ENCODE measurements at regions not wholly inside any gene's neighbourhood (a gene's known extent, or its start where the extent isn't known, plus 50 kb on each side); places are given as distances from the start of the nearest gene placed in this dataset.

DNA sequence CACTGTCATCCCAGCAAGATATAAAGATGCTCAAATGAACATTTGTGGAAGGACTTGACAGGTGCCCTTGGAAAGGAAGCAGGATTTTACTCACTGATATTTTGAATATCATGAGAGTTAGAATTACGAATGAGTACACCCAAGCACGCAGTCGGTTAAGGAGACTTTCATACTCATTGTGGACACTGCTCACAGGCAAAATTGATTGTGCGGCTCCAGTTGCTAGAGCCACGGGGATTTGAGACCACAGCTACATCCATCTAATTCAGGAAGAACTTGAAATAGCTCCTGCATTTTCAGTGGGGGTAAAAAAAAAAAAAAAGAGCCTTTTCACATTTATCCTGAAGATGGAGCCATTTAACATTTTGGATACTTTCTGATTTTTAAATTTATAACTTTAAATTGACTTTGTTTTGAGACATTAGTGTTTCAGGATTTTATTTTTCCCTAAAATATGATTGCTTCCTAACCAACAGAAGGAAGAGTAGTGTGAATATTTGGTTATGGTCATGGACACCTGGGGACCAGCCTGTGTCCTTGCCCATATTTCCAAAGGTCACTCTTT lies 1080.1 kb upstream of the EEF2KMT start:
- DNase-seq: no peak

DNA sequence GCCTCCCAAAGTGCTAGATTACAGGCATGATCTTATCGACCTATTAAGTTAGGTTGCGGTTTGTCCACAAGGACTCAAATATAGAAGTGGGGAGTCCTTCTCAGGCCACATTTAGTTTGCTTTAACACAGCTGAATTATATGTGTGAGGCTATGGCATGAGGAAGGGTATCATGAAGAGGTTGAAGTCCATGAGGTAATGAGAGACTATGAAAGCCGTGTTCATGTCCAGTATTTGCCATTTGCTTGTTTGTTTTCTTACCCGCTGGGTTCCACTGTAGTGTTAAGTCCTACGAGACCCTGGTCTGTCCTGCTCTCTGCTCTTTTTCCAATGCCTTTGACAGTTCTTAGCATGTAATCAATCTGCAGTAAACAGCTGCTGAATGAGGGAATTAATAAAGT lies 1072.4 kb upstream of the EEF2KMT start:
- DNase-seq: no peak

GRCh38 chr16:6165330-6165979 lies 1067.9 kb upstream of the EEF2KMT start:
- no peak for DNase-seq

DNA sequence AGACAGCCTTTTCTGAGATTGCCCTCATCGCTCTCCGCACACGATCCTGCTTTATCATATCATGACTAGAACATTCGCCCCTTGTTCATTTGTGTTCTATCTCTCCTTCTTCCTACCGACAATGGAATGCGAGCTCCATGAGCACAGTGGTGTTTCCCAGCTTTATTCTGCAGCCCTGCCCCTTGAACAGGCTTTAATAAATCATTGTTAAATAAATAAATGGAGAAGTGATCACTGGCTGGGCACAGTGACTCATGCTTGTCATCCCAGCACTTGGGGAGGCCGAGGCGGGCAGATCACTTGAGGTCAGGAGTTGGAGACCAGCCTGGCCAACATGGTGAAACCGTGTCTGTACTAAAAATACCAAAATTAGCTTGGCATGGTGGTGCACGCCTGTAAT lies 1063.3 kb upstream of the EEF2KMT start:
- DNase-seq: no peak

DNA sequence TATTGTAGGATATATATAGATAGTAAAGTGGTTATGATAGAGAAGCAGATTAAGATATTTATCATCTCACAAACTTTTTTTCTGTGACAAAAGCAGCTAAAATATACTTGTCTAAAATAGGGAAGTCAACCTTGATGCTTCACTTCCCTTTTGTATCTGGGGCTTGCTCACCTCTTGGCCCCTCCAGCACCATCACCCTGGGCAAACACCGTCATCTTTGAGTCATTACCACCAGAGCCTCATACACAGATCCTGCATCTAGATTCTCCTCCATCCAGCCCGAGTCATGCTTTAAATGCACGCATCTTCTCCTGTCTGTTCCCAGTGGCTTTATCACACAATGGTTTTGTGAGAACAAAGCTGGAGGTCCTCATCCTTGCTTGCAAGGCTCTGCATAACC lies 1062.7 kb upstream of the EEF2KMT start:
- no peak for DNase-seq

DNA sequence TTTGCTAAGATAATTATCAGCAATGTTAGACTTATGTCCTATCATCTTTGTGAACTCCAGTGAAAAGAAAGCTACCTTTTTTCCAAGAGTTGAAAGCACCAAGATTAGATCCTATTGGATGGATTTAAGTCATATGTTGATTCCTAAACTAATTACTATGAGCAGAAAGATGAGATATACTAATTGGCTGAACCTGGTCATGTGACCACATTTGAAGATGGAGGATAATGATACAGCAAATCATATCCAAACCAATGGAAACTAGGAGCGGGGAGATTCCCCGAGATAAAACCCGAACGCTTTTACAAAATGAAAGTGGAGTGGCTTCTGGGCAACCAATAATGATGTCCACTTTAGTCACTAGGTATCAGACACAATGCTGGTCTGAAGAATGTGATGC lies 1060.2 kb upstream of the EEF2KMT start:
- DNase-seq: no peak

DNA sequence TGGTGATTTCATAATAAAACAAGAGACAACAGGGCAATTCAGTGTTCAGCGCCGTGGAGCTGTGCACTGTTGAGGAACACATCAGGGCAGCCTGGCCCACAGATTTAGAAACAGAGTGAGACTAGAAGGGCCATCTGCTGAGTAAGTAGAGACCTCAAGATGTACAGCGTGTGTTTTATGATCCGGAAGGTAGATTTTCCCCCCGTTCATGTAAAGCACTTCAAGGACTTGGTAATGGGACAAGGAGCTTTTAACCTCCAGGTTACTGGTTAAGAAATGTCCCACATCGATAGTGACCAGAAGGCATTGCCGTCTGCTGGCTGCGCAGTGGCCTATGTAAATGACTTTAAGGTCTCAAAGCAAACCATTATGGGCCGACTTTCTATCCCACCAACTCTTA lies 1057.7 kb upstream of the EEF2KMT start:
- DNase-seq: no peak

DNA sequence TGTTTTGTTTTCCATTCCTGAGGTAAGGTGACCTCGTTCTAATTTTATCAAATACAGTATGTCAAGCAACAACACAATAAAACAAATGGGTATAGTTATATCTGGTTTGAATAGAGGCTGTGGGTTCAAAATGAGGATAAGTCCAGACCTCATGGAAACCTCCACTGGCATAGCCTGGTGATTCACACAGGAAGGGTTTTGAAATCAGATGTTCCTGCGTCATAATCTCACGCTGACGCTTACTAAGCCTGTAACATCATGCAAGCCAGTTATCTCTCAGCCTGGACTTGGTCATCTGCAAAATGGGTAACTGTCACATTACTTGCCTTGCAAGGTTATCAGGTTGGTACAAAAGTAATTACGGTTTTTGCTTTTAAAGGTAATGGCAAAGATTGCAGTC lies 1056.3 kb upstream of the EEF2KMT start:
- DNase-seq: no peak

- DNase-seq: no peak
Measured at GRCh38 chr16:6149031-6149430, 1051.4 kb upstream of the EEF2KMT start.

- DNase-seq: no peak
Measured at GRCh38 chr16:6148361-6148760, 1050.8 kb upstream of the EEF2KMT start.

DNA sequence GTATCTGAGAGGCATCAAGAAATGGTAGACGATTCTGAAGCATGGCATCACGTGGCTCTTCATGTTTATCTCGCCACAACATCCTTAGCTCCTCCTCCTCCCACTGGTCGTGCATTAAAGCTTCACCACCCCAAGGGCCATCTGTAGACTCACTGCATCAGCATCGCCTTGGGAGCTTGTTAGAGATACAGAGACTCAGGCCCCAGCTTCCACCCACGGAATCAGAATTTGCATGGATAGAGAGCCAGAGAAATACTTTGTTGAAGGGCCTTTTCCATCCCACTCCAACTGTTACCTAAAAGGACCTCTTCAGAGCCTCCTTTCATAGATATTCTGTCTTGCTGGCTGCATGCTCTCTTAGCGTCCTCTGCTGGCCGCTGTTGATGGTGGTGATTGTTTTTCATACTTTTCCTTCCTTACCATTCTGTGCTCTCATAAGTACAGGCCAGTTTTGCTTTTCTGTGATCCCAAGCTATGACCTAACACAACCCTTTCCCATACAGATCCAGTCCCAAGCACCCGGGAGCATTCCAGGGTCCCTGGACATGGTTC lies 1049.4 kb upstream of the EEF2KMT start:
- DNase-seq: no peak

GRCh38 chr16:6146356-6146755 lies 1048.8 kb upstream of the EEF2KMT start:
- DNase-seq: no peak

GRCh38 chr16:6144463-6144862 lies 1046.9 kb upstream of the EEF2KMT start:
- DNase-seq: no peak

GRCh38 chr16:6143020-6143419 lies 1045.4 kb upstream of the EEF2KMT start:
- DNase-seq: no peak

DNA sequence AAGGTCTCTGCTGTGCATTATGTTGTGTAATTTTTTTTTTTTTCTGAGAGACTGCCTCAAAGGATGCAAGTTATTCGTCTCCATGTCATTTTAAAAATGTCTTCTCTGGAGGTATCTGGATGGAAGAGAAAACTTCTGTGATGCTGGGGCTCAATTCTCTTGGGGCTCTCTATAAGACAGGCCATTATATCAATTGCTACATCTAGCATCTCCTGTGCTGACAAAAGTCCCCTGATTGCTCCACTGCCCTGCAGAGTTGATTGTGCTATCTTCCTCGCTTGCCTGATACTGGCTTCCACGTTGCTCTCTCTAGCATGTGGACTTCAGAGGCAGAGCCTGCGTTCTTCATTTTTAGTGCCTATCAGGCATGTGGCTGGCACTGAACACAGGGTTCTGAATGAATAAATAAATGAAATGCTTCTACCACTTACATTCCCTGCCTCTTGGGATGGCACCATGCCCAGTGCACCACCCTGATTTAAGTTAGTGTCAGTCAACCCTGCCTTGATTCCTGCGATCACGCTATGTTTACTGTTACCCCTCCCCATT lies 1035.5 kb upstream of the EEF2KMT start:
- no peak for DNase-seq

- no peak for DNase-seq
Measured at GRCh38 chr16:6132121-6132520, 1034.5 kb upstream of the EEF2KMT start.

GRCh38 chr16:6131526-6132050 lies 1034.0 kb upstream of the EEF2KMT start:
- no peak for DNase-seq

DNA sequence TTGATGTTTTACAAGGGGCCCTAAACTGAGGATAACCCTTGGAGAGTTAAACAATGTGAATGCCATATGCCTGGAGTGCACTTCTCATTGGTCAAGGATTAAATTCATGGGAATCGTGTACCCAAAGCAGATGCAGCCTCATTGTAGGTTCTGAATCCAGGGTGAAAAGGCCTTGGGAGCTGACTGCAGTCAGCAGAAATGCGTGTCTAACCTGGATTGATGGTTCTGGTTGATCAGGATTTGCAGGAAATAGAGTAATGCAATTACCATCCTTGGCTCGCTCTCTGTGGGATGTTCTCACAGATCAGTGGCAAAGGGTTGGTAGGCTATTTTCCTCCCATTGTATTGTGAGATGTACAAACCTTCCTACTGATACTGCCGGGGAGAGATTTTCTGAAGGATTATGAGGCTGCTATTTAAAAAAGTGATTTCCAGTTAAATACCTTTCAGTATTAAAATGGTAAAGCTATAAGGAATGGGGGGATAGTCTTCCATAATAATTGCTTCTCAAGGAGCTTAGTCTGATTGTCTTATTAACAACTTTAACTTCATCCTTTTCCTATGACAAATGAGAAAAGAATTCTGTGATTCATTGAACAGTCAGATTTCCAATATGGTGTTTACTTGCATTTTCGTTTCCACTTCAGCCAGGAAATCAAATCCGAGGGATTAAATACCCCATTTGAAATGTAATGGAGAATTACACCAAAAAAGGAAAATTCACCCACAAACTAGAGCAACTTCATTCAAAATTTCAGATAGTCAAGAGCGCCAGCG lies 1028.1 kb upstream of the EEF2KMT start:
- DNase-seq: no peak

DNA sequence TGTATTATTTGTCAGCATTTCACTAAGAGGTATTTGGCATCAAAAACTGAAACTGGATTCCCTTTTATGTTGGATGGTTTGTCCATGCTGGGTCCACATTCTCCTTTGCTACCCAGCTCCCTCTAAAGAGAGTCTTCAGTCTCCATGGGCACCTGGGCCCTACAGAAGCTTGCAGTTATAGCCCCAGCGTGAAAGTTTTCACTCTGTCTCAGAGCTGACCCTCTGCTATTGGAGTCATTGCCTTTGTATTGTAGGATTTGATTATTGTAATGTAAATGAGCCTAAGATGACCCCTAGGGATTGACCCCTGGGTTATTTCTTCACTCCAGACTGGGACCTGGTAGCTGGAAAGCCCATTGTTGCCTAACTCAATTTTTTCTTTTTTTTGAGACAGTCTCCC lies 1026.5 kb upstream of the EEF2KMT start:
- DNase-seq: no peak

GRCh38 chr16:6122401-6122800 lies 1024.8 kb upstream of the EEF2KMT start:
- DNase-seq: no peak

DNA sequence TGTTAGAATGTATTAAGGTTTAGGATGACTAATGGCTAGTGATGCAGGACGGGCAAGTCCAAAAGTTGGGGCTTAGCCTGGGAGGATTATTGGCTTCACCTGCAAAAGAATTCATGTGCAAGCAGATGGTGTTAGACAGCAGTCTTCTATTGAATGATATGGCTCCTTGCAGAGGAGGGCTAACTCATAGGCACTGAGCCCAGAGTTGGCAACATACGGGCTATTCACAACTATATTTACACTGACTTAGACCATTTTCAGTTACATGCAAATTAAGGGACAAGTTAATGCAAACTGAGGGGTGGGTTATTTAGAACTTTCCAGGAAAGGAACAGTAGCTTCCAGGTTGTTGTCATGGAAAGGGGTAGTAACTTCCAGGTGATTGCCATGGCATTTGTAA lies 1017.1 kb upstream of the EEF2KMT start:
- no peak for DNase-seq

DNA sequence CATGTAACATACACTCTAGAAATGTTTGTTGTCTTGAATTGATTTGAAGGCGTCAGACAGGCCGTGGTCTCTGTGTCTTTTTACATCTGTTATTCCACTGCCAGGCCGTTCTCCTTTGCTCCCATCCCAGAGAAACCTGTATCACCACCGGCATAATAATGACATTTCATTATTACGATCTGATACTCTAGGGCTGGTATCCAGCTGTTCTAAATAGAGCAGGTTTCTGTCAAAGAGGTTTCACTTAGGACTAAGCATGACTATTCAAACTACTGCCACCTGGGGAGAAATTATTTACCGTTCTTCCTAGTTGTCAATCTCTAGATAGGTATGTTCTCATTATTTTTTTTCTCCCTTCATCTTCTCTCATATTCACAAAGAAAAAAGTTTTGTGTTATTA lies 1016.2 kb upstream of the EEF2KMT start:
- no peak for DNase-seq

GRCh38 chr16:6112700-6113099 lies 1015.1 kb upstream of the EEF2KMT start:
- DNase-seq: no peak

DNA sequence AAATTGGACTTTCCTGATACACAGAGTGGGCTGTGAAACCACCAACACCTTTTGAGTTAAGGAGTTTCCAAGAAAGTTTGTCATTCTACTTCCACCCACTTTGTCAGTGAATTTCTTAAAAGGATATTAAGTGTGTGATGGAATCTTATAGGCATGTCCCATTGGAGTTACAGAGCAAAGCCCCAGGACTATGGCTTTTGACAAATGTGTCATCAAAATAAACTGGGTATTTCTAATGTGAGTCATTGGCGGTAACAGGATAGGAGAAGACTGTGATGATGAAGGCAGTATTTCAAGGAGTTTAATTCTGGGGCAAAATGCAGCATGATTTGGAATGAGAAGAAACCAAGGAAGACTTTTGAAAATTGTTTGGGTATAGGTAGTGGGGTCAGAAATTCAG lies 1013.8 kb upstream of the EEF2KMT start:
- no peak for DNase-seq
